A673 (cell line): ENCODE measurements at regions not wholly inside any gene's neighbourhood (a gene's known extent, or its start where the extent isn't known, plus 50 kb on each side); places are given as distances from the start of the nearest gene placed in this dataset.

Experiments
- CTCF ChIP-seq: fragments of 300-800, 200-600 bp; sonication (generic); conservative IDR thresholded peaks from 2 replicates; pipeline ENCODE4 v1.5.1; 2017; ENCODE audit warnings: low read depth, mild to moderate bottlenecking, antibody characterized with exemption, low read length, moderate library complexity, mixed read lengths
- EZH2 ChIP-seq: fragments of 200-600 bp; sonication (generic); IDR thresholded peaks from 2 replicates; pipeline ENCODE4 v1.6.1; 2017; ENCODE audit warnings: borderline replicate concordance, low read depth, mild to moderate bottlenecking, mixed read lengths, antibody characterized with exemption, low read length; ENCODE audit not compliant: poor library complexity, severe bottlenecking

GRCh38 chr7:19448091-19448490, 260.7 kb downstream of the POLR1F start:
- TF ChIP-seq CTCF (no peak), EZH2 (no peak)
